Activated naive CD4-positive, alpha-beta T cell treated with anti-CD3 and anti-CD28 coated beads, Interleukin-2, amount 50 U/mL, for 24 hours (primary cell): ENCODE measurements at regions not wholly inside any gene's neighbourhood (a gene's known extent, or its start where the extent isn't known, plus 50 kb on each side); places are given as distances from the start of the nearest gene placed in this dataset.

Source experiments
- H3K27ac Mint-ChIP-seq: one replicate; pipeline ENCODE4 v1.8.0; 2021; ENCODE audit warnings: mild to moderate bottlenecking, mixed read lengths
- H3K27me3 Mint-ChIP-seq: one replicate; pipeline ENCODE4 v1.8.0; 2021; ENCODE audit warnings: mixed read lengths
- H3K36me3 Mint-ChIP-seq: one replicate; pipeline ENCODE4 v1.8.0; 2021; ENCODE audit warnings: mixed read lengths
- H3K4me1 Mint-ChIP-seq: one replicate; pipeline ENCODE4 v1.8.0; 2021; ENCODE audit warnings: mixed read lengths
- H3K4me3 Mint-ChIP-seq: one replicate; pipeline ENCODE4 v1.8.0; 2021; ENCODE audit warnings: mild to moderate bottlenecking, mixed read lengths
- H3K9me3 Mint-ChIP-seq: one replicate; pipeline ENCODE4 v1.8.0; 2021; ENCODE audit warnings: mixed read lengths

GRCh38 chr3:11089931-11090330 lies 64.4 kb upstream of the HRH1 start:
- Mint-ChIP-seq H3K36me3 (no peaks in the 10 kb centered on the region), H3K27me3 (no peaks in the 10 kb centered on the region), H3K27ac (no peak overlapping the region), H3K9me3 (no peaks in the 10 kb centered on the region), H3K4me1 (no peaks in the 10 kb centered on the region), H3K4me3 (no peak overlapping the region)

DNA sequence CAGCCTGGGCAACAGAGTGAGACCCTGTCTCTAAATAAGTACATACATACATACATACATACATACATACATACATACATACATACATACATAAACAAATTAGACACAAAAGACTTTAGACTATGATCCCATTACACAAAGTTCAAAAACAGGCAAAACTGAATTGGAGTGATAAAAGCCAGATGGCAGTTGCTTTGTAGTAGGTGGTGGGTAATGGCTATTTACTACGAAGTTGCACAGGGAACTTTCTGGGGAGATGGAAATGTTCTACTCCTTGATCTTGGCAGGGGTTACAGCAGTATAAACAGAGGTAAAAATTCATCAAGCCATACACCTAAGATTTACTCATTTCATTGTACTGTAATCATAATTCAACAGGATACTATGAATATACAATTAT lies 63.7 kb upstream of the HRH1 start:
- H3K4me3 Mint-ChIP-seq, result no peak overlapping the region
- no peaks in the 10 kb centered on the region for H3K4me1 Mint-ChIP-seq
- no peaks in the 10 kb centered on the region for H3K36me3 Mint-ChIP-seq
- H3K27ac Mint-ChIP-seq, result no peak overlapping the region
- H3K9me3 Mint-ChIP-seq, result no peaks in the 10 kb centered on the region
- no peaks in the 10 kb centered on the region for H3K27me3 Mint-ChIP-seq

GRCh38 chr3:11091088-11091590 lies 63.2 kb upstream of the HRH1 start:
- H3K27ac Mint-ChIP-seq, result no peak overlapping the region
- H3K4me3 Mint-ChIP-seq, result no peak overlapping the region
- H3K27me3 Mint-ChIP-seq, result no peaks in the 10 kb centered on the region
- peaks cover 2% of the 10 kb centered on the region for H3K4me1 Mint-ChIP-seq
- H3K36me3 Mint-ChIP-seq, result no peaks in the 10 kb centered on the region
- no peaks in the 10 kb centered on the region for H3K9me3 Mint-ChIP-seq

DNA sequence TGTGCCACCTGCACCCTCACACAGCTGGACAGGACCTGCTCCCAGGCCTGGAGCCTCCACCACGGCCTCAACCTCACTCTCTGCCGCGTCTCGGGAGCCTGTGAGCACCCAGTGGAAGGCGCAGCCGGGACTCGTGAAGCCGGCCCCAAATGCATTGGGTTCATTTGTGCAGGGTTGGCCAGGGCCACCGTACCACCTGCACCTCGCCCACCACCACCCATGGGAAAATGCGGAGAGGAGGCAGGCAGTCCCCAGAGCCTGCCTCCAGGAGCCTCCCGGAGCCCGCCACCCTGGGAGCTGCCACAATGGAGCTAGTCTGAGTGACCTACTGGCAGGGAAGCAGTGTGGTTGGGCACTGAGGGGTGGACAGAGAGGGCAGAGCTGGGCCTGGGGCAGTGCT lies 62.5 kb upstream of the HRH1 start:
- Mint-ChIP-seq H3K9me3 (no peaks in the 10 kb centered on the region), H3K27ac (no peak overlapping the region), H3K27me3 (no peaks in the 10 kb centered on the region), H3K36me3 (no peaks in the 10 kb centered on the region), H3K4me1 (peaks cover 7% of the 10 kb centered on the region), H3K4me3 (no peak overlapping the region)

DNA sequence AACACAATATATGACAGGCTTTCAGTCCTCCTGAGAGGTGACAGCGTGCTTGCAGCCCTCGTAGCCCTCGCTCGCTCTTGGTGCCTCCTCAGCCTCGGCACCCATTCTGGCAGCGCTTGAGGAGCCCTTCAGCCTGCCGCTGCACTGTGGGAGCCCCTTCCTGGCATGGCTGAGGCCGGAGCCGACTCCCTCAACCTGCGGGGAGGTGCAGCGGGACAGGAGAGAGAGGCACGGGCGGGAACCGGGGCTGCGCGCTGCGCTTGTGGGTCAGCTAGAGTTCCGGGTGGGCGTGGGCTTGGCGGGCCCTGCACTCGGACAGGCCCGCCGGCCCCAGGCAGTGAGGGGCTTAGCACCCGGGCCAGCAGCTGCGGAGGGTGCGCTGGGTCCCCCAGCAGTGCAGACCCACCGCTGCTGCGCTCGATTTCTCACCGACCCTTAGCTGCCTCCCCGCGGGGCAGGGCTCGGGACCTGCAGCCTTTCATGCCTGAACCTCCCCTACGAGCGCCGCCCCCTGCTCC lies 60.4 kb upstream of the HRH1 start:
- H3K9me3 Mint-ChIP-seq, result no peaks in the 10 kb centered on the region
- no peak overlapping the region for H3K4me3 Mint-ChIP-seq
- H3K4me1 Mint-ChIP-seq, result peaks cover 17% of the 10 kb centered on the region
- H3K27me3 Mint-ChIP-seq, result no peaks in the 10 kb centered on the region
- no peak overlapping the region for H3K27ac Mint-ChIP-seq
- no peaks in the 10 kb centered on the region for H3K36me3 Mint-ChIP-seq

- no peaks in the 10 kb centered on the region for H3K9me3 Mint-ChIP-seq
- no peaks in the 10 kb centered on the region for H3K27me3 Mint-ChIP-seq
- peaks cover 17% of the 10 kb centered on the region for H3K4me1 Mint-ChIP-seq
- H3K36me3 Mint-ChIP-seq, result no peaks in the 10 kb centered on the region
- H3K4me3 Mint-ChIP-seq, result no peak overlapping the region
- no peak overlapping the region for H3K27ac Mint-ChIP-seq
Measured at GRCh38 chr3:11095932-11096265, 58.4 kb upstream of the HRH1 start.

- Mint-ChIP-seq H3K36me3 (no peaks in the 10 kb centered on the region), H3K4me1 (peaks cover 17% of the 10 kb centered on the region), H3K4me3 (peak overlapping the region; percentile 46), H3K27ac (peak overlapping the region; percentile 32), H3K9me3 (peaks cover 1% of the 10 kb centered on the region), H3K27me3 (no peaks in the 10 kb centered on the region)
Measured at GRCh38 chr3:11096266-11097139, 57.8 kb upstream of the HRH1 start.

GRCh38 chr3:11099306-11099705 lies 55.0 kb upstream of the HRH1 start:
- H3K27ac Mint-ChIP-seq, result no peak overlapping the region
- peaks cover 3% of the 10 kb centered on the region for H3K36me3 Mint-ChIP-seq
- peaks cover 11% of the 10 kb centered on the region for H3K9me3 Mint-ChIP-seq
- H3K27me3 Mint-ChIP-seq, result peaks cover 4% of the 10 kb centered on the region
- H3K4me3 Mint-ChIP-seq, result no peak overlapping the region
- peaks cover 17% of the 10 kb centered on the region for H3K4me1 Mint-ChIP-seq
